Posterior cingulate gyrus (tissue), 11 donors: ENCODE measurements at regions not wholly inside any gene's neighbourhood (a gene's known extent, or its start where the extent isn't known, plus 50 kb on each side); places are given as distances from the start of the nearest gene placed in this dataset.
"Not testable (repeated sequence)": the region's sequence is repeated elsewhere in the genome, so short reads cannot be mapped to it uniquely, and the experiment has no call there.

ENCODE experiments used
- DNase-seq, 10 donors: peaks; one replicate each; pipeline versions ENCODE4 v3.0.0 to v3.0.0-alpha.2; 2020 to 2021; ENCODE audit warnings: mixed read lengths in 3 of 10
- intact Hi-C: fragments of 100-400 bp; cut with DNase I; formaldehyde crosslinking; loops from one replicate; pipeline ENCODE4 v1.15.1; 2023

DNA sequence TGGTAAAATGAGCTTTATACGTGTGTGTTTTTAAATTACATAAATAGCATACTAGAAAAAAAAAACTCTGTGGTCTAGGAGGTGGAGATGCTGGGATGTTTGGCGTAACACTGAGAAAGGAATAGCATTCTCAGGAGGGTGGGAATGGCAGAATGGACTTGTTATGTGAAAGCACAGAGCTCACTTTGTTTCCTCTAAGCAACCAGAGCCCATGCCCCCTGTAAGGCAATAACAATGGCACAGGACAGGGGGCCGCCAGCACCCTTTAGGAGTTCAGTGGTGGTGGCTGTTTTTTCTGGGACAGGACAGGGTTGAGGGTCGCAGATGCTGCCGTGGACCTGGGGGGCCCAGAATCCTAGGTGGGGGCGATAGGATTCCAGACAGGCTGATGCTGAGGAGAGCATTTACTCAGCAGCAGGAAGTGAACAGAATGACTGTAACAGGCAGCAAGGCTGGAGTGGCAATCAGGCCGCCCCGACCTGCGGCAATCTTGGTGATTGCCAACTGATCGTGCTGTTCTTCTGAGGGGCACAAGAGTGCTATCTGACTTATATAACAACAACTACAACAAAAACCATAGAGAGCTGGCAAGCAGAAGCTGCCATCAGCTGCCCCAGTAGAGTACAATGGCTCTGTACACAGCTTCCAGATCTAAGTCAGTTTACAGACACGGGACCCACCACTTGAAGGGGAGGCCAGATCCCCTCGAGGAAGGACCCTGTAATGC, 160.4 kb downstream of the UACA start:
- intact Hi-C loops, result no loop called here
- DNase-seq, result peak in 3 of 10 donors; percentile 15 to 70 (median 28)

DNA sequence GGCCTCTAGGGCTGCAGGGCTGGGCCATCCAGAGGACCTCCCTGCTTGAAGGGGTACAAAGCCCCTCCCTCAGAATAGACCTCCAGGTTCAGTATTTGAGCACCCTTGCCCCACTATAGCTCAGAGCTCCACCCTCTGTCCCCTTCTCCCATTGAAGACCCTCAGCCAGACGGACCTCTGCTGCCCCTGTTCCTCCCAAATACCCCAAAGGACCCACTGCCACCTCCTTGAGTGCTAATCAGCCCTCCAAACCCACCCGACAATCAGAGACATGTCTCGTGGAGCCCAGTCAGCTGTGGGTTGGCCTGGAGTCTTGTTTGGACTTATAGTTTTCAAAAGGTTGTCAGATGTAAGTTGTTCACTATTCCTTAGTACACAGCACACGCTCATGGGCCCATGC, 161.1 kb downstream of the UACA start:
- intact Hi-C loops, result no loop called here
- no peak for DNase-seq

DNA sequence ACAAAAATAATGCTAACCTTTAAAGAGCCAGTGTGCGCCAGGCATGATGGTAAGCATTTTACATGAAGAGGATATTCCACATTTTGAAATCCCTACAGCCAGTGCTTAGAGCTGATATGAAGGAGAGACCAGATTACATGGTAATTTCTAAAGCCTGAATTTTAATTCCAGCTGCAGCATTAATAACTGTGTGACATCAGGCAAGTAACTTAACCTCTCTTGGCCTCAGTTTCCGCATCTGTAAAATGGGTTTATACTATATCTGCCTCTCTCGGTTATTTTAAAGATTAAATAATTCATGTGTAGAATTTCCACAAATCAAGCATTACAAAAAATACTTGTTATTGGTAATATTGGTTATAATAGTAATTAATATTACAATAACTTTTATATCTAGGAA, 165.4 kb downstream of the UACA start:
- intact Hi-C loops, result no loop called here
- DNase-seq, result no peak

DNA sequence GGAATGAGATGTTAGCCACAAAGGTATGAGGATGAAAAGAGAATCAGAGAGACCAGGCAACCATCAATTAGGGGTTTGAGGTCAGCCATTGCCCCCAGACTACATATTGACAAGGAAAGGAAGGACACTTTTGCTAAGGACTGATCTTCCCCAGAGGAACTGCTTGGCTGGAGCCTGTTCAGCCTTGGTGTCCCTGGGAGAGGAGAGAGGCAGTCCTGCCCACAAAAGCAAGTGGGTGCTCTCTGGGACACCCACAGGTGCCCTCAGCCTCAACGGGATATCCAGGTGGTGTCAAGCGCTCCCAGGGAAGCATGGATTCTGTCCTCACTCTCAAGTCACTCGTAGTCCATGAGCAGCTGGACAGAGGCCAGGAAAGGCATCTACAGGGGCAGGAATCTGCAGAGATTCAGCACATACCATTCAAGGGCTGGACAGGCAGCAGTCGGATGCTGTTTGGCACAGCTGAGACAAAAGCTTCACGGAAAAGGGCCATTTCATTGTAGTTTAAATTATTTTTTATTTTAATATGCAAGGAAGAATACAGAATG, 166.2 kb downstream of the UACA start:
- peak in 1 of 10 donors; percentile 40 for DNase-seq
- intact Hi-C loops, result no loop called here

DNA sequence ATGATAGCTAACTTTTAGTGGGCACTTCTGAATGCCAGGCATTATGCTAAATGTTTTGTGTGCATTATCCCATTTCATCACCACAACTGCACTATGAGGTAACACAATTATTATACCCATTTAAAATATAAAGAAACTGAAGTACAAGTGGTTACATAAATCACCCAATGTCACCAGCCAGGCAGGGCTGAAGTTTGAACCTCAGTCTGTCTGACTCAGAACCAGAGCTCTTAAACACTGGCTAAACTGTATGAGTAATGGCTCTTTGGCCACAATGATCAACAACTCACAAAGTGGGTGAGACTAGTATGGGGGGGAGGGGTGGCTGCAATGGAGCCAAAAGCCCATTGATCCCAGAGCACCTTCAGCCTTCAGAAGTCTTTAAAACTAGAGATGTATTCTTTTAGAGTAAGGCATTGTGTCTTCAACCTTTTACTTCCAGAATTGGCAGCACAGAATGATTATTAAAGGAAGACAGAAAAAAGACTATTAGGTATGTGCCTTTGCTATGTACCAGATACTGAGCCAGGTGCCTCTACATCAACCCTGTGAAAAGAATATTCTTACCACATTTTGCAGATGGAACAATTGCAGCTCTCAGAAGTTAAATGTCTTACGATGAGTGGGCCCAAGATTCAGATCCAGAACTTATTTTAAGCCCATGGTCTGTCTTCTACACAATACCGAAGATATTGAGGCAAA, 166.9 kb downstream of the UACA start:
- intact Hi-C loops, result no loop called here

DNA sequence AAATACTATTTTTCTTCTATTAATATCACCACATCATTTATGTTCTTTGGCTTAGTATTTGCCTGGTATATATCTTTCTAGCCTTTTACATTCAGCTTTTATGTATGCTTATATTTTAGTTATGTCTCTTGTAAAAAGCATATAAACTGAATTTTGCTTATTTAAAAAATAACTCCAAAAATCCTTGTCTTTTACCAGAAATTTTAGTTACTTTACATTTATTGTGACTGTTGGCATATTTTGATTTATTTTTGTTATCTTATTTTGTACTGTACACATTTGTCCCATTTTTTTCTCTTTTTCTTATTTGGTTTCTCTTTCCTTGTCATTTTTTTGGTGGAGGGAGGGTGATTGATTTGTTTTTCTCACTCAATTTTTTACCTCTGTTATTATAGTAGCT, 169.6 kb downstream of the UACA start:
- no peak for DNase-seq
- intact Hi-C loops, result no loop called here

More for the DNA sequence above, 166.9 kb downstream of the UACA start:
- no peak for DNase-seq

DNA sequence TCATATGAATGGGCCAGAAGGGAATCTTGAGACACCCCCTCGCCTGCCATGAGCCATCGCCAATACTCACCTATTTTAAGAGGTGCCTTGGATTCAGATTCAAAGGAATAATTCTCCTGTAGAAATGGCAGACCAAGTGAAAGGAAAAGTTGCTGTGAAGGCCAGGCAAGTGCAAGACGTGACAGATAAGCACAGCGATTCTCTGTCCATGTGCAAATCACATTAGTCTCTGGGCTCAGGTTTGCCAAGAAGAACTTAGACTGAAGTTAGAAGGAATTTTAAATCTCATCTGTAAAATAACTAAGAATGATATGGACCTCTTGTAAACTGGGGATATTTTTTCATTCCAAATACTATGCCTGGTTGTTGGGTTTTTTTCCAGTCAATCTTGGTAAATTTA, 173.6 kb downstream of the UACA start:
- intact Hi-C loops, result no loop called here
- DNase-seq, result no peak

DNA sequence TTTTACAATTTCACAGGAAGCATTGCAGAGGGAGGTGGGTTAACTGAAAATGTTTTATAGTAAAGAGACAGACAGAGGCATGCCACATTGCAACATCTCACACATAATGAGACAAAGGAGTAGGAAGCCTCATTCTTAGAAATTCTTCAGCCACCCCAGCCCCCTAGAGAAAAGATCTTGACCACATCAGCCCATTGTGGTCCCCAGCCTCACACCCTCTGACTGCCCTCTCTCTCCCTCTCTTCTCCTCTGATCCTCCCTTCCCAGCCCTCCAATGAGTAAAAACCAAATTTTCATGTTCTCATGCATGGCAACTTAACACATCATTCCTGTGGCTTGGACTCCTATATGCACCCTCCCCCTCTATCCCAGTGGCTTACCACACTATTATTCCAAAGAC, 174.1 kb downstream of the UACA start:
- DNase-seq, result no peak
- intact Hi-C loops, result no loop called here

DNA sequence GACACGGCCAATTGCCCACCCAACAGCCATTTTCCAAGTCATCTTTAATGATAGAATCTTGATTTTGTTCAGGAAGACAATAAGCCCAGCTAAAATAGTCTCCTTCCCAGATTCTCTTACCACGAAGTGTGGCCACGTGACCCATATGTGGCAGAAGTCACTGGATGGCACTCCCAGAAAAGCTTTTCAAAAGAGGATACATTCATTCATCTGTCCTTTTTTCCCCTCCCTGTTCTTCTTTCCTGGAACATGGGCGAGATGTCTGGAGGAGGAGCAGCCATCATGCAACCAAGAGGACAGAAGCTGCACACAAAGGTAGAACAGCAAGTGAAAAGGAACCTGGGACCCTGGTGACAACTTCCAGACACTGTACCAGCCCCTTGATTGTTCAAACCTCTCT, 174.7 kb downstream of the UACA start:
- DNase-seq, result no peak
- intact Hi-C loops, result no loop called here

DNA sequence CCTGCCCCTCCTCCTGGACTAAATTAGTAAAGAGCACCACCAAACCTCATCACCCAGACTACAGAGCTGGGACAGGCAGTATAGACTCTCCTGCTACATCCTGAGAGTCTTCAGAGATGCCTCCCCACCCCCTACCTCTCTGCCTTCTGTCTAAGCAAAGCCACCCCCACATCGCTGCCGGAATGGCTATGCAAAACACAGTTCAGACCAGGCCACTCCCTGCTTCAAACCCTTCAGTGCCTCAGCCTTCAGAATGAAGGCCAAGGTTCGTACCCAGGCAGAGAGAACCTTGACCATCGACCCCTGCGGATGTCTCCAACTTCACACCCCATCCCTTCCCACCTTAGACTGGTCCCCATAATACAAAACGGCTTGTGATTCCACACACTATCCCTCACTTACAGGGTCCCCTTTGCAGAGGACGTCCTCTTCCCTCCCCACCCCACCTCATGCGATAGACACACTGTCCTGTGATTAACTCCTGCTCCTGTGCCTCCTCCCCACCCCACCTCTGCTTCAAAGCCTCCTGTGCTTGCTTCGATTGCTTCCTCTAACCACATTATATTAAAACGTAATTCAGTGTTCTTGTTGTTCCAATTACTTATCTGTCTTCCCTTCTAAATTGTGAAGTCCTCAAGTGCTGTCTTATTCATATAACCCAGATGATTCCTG, 175.3 kb downstream of the UACA start:
- DNase-seq, result no peak
- intact Hi-C loops, result no loop called here

DNA sequence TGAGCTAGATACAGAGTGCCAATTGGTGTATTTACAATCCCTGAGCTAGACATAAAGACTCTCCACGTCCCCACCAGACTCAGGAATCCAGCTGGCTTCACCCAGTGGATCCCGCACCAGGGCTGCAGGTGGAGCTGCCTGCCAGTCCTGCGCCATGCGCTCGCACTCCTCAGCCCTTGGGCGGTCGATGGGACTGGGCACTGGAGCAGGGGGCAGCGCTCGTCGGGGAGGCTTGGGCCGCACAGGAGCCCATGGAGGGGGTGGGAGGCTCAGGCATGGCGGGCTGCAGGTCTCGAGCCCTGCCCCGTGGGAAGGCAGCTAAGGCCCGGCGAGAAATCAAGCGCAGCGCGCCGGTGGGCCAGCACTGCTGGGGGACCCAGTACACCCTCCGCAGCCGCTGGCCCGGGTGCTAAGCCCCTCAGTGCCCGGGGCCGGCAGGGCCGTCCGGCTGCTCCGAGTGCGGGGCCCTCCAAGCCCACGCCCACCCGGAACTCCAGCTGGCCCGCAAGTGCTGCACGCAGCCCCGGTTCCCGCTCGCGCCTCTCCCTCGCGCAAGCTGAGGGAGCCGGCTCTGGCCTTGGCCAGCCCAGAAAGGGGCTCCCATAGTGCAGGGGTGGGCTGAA, 176.2 kb downstream of the UACA start:
- intact Hi-C loops, result not testable (repeated sequence)
- peak in 1 of 10 donors; percentile 62 for DNase-seq

DNA sequence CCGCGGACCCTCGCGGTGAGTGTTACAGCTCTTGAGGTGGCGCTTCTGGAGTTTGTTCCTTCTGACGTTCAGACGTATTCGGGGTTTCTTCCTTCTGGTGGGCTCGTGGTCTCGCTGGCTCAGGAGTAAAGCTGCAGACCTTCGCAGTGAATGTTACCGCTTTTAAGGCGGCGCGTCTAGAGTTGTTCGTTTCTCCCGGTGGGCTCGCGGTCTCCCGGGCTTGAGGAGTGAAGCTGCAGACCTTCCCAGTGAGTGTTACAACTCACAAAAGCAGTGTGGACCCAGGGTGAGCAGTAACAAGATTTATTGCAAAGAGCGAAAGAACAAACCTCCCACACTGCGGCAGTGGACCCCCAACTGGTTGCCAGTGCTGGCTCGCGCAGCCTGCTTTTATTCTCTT, 177.1 kb downstream of the UACA start:
- peak in 1 of 10 donors; percentile 23 for DNase-seq
- intact Hi-C loops, result no loop called here

DNA sequence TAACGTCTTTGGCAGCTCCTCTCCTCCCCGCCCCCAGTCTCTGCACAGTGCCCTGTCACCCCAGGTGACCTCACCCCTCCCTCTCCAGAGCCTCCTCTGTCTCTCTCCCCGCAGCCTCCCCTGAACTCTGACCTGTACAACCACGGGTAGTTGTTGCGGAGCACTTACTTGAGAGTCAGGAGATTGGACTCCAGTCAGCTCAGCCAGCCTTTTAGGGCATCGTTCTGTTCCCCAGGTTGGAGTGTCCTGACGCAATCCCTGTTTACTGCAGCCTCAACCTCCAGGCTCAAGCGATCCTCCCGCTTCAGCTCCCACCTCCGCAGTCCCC, 177.7 kb downstream of the UACA start:
- intact Hi-C loops, result no loop called here
- DNase-seq, result no peak

DNA sequence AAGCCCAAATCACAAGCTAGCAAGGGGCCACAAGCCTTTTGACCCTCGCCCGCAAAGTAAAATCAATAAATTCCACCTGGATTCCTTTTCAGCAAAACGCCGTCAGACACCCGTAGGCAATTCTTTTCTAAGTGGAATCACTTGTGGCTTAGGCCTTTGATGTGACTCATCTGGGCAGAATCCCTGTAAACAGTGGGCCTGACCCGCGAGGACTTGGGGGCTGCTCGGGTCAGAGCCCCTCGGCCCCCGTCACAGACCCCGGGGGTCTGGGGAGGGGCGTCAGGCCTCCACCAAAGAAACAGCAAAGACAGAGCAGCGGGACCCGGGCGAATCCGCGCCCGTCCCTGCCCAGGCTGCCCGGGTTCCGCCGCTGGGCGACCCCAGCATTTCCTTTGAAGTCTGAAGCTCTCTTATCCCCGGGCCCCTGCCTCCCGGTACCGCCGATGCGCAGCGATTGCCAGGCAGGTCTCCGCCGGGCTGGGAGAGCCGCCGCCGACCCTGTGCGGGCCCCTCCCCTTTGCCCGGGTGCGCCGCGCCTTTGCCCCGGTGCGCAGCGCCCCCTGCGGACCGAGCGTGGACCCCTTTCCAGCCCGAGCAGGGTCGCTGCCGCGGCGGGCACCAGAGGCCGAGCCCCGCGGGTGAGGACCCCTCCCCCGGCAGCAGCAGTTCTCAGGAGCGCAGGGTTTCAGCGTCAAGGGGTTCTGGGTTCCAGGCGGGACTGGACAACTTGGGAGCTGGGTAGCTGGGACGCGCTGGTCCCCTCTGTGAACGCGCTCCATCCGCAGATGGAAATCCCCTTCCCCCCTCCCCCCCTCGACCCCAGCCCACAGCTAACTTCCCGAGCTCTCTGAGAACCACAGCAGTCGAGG, 178.3 kb downstream of the UACA start:
- intact Hi-C loops, result no loop called here
- DNase-seq, result peak in 1 of 10 donors; percentile 49

DNA sequence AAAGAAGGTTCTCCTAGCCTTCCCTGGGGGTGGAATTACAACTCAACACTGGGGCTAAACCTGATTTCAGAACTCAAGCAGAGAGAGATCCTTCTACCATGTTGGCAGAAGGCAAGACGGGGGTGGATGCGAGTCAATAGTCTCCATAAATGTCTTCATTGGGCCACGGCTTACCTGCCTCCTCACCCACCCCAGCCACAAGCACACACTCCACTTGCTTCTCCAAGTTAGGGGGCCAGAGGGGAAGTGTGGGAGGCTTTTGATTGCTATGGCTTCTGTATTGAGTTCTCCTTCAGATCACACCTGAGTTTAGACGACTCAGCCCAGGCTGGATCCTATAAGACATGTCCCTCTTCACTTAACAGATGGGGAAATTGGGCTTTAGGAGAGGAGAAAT, 178.9 kb downstream of the UACA start:
- intact Hi-C loops, result no loop called here
- no peak for DNase-seq

DNA sequence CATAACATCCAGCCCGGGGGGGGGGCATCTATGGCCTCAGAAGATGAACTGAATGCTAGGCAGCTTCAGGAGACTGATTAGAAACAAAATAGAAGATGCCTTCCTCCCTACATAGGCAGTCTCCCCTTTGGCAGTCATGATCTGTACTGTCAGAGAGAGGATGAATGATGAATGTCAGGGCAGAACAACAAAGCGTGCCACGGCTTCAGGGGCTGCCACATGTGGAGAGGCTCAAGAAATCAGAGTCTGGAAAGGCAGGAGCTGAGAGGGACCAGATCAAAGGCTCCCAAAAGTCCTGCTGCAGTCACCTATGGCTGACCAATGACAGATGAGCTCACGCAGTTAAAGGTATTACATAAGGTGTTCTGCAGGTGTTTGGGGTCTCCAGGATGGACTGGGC, 180.4 kb downstream of the UACA start:
- no peak for DNase-seq
- intact Hi-C loops, result no loop called here

DNA sequence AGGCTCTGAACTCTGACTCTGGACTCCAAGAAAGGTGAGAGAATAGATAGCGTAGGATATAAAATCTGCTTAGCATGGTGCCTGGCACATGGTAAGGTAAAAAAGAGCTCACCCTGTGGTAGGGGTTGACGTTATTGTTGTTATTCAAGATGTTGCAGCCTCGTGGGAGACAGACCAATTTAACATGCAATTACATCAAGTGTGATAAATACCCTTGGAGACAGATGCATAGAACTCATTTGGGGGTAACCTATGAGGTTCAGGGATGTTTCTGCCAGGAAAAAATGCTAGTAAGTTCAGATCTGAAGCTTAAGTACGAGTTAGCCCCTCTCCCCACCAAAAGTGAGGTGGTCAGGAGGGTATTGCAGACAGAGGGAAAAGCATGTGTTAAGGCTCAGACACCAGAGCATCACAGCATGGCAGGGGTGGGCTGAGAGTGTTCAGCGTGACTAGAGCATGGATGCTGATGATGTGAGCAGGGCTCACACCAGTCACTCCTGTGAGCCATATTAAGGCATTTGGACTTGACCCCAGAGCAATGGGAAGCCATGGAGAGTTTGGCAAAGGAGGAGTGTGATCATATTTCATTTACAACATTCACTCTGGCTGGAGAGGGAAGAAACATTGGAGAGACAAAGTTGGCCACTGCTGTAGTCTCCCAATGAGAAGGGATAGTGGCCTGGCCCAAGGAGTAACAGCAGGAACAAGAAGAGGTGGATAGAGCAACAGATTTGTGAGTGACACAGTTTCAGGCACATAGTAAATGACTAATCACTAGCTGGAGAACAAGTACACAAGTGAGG, 181.0 kb downstream of the UACA start:
- intact Hi-C loops, result no loop called here
- no peak for DNase-seq

DNA sequence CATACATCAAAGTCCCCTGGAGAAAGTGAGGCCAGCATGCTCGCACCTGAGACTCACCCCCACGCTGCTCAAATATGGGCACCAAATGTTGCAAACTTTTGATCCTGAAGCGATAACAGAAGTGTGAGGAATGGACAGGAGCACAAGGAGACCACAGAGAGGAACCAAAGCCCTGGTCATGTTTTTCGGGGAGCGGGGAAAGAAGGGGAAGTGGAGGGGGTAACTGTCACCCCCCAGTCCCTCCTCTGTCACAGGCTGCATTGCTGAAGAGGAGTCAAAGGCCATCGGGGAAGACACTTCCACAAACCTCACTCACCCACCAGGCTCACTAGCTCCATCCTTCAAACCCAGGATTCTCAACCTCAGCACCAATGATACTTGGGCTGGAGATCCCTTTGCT, 182.4 kb downstream of the UACA start:
- intact Hi-C loops, result no loop called here
- no peak for DNase-seq

DNA sequence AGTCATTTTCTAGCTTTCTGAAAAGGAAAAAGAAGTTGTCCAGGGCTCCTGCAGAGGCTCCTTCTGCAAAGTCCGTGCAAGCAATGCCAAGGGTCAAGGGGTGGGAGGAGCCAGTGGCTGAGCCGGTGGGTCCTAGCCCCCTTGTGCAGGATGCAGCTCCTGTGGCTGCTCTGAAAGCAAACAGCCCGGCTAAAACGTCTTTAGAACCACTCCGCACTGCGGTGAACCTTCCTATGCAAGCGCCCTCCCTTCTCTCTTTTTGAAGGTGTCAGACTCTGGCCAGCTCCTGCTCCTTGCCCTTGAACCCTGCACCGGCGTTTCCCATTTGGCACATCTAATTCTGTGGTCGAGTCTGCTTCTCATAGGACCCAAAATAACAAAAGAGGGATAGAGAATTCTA, 183.1 kb downstream of the UACA start:
- no peak for DNase-seq

More for the DNA sequence above, 183.1 kb downstream of the UACA start:
- intact Hi-C loops, result no loop called here
